ENCODE measurements at regions not wholly inside any gene's neighbourhood (a gene's known extent, or its start where the extent isn't known, plus 50 kb on each side); places are given as distances from the start of the nearest gene placed in this dataset.

DNA sequence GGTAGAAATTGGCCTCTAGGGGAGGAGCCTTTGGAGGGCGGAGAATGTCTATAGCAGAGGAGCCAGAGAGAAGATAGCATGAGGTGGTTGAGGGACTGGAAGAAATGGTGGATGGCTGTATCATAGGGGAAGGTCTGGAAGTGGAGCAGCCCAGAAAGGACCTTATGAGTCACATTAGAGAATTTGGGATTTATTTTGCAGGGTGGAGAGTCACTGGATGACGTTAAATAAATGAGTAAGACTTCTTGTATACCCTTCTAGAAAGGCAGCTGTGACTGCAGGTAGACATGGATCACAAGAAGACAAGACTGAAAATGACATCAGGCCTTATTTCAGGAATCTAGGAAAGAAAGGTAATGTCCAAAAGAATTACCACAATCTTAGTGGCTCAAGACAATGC lies 208.2 kb upstream of the TMTC1 start:
- no peak for TF ChIP-seq EP300 (IDR thresholded peaks at IDR 0.05)
- no peak for TF ChIP-seq POLR2AphosphoS5 (IDR thresholded peaks at IDR 0.05)
- TF ChIP-seq POLR2A (IDR thresholded peaks at IDR 0.05) = no peak
- TF ChIP-seq, protein P1, sequence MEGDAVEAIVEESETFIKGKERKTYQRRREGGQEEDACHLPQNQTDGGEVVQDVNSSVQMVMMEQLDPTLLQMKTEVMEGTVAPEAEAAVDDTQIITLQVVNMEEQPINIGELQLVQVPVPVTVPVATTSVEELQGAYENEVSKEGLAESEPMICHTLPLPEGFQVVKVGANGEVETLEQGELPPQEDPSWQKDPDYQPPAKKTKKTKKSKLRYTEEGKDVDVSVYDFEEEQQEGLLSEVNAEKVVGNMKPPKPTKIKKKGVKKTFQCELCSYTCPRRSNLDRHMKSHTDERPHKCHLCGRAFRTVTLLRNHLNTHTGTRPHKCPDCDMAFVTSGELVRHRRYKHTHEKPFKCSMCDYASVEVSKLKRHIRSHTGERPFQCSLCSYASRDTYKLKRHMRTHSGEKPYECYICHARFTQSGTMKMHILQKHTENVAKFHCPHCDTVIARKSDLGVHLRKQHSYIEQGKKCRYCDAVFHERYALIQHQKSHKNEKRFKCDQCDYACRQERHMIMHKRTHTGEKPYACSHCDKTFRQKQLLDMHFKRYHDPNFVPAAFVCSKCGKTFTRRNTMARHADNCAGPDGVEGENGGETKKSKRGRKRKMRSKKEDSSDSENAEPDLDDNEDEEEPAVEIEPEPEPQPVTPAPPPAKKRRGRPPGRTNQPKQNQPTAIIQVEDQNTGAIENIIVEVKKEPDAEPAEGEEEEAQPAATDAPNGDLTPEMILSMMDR (IDR thresholded peaks at IDR 0.05) = no peak
- H3K9me3 ChIP-seq = peaks cover 0 to 5% (median 1%) of the 10 kb centered on the region in 4 donors
- intact Hi-C loops (cut with DNase I) = no loop called here

DNA sequence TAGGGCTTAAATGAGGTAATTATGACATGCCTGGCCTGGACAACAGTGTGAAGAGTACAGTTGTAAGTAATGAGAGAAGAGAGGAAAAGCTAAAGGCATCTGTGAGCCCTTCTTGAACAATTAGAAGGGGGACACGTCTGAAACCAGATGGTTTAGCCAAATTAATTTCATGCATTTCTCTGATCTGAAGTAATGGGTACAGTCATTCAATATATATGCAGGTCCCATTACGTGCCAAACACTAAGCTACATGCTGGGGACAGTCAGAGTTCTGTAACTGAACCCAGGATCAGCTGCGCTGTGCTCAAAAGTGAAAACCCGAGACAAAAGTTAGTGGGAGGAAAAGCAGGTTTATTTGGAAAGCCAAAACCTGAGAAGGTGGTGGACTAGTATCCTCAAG lies 207.2 kb upstream of the TMTC1 start:
- Histone ChIP-seq H3K27me3 (no peaks in the 10 kb centered on the region), H3K4me1 (no peaks in the 10 kb centered on the region), H3K4me3 (no peak overlapping the region), H3K27ac (no peak overlapping the region), H3K9me3 (peaks cover 0 to 5% (median 1%) of the 10 kb centered on the region in 4 donors), H3K36me3 (no peaks in the 10 kb centered on the region)
- no peak for DNase-seq
- 70 to 80% methylated on average over 4 of the region's 4 CpGs for WGBS, 2 donors
- intact Hi-C loops (cut with DNase I) = no loop called here
- TF ChIP-seq, protein P1 (IDR thresholded peaks at IDR 0.05) = no peak
- TF ChIP-seq POLR2A (IDR thresholded peaks at IDR 0.05) (no peak), POLR2AphosphoS5 (IDR thresholded peaks at IDR 0.05) (no peak), EP300 (IDR thresholded peaks at IDR 0.05) (no peak)

More for the DNA sequence above, 208.2 kb upstream of the TMTC1 start:
- Histone ChIP-seq H3K27me3 (no peaks in the 10 kb centered on the region), H3K4me3 (no peak overlapping the region), H3K36me3 (no peaks in the 10 kb centered on the region), H3K4me1 (no peaks in the 10 kb centered on the region), H3K27ac (no peak overlapping the region)
- WGBS, 2 donors = 65 to 86% methylated on average over 2 of the region's 2 CpGs
- no peak for DNase-seq

DNA sequence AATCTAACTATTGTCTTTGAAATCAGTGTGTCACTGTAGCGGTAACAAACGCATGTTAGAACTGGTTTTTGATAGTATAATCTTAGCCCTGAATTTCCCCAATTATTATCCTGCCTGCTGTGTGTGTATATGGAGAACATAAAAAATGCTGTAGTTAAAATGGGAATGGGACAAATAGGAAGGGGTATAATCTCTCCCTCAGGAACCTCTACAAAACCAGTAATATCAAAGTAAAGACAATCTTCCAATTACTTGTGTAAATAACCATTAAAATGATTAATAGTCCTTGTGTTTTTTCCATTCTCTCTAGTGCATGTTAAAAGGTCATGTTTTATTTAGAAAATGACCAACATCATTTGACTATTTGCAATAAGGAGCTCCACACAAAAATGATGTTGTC lies 200.1 kb upstream of the TMTC1 start:
- 94 to 96% methylated on average over 2 of the region's 2 CpGs for WGBS, 2 donors
- TF ChIP-seq, protein P1 (IDR thresholded peaks at IDR 0.05) = no peak
- no peak for TF ChIP-seq EP300 (IDR thresholded peaks at IDR 0.05)
- Histone ChIP-seq H3K4me1 (no peaks in the 10 kb centered on the region), H3K4me3 (no peak overlapping the region), H3K9me3 (no peaks in the 10 kb centered on the region), H3K27ac (no peak overlapping the region), H3K27me3 (no peaks in the 10 kb centered on the region), H3K36me3 (no peaks in the 10 kb centered on the region)
- intact Hi-C loops (cut with DNase I) = no loop called here
- DNase-seq = no peak

DNA sequence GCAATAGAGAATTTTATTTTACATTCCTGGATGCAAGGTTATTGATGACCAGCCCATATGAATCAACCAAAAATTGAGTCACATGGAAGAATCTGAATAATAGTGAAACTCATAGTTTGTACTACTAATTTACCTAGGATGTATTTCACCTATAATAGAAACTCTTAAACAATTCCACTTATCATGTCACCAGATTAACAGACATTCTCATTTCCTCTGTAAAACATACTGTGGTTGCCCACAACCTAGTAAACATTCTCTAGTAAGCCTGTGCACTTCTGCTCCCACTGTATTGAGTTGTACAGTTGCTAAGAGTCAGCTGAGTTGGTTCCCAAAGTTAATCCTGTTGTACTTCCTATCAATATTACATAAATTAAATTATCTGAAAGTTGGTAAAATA lies 196.6 kb upstream of the TMTC1 start:
- Histone ChIP-seq H3K4me3 (no peak overlapping the region), H3K27ac (no peak overlapping the region), H3K9me3 (no peaks in the 10 kb centered on the region), H3K27me3 (no peaks in the 10 kb centered on the region), H3K4me1 (no peaks in the 10 kb centered on the region), H3K36me3 (no peaks in the 10 kb centered on the region)
- intact Hi-C loops (cut with DNase I) = no loop called here
- TF ChIP-seq, protein P1 (IDR thresholded peaks at IDR 0.05) = no peak
- no peak for TF ChIP-seq POLR2A (IDR thresholded peaks at IDR 0.05)
- no peak for TF ChIP-seq EP300 (IDR thresholded peaks at IDR 0.05)
- TF ChIP-seq POLR2AphosphoS5 (IDR thresholded peaks at IDR 0.05) = no peak
- DNase-seq = no peak

DNA sequence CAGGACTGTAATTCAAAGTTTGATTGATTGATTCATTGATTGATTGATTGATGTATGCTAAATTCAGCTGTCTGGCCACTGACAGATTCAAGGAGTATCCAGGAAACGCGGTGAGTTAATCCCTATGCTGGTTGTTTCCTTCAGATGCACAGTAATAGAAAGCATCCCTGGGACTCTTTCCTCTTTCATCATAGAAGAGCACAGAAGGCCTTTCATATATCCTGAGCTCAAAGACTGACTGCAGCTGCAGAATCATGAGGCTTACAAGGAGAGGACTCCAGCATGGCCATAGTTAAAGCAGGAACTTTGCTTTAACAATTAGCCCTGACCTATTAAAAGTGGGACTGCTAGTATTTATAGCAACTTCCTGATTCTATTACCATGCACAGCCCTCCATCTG lies 187.7 kb upstream of the TMTC1 start:
- H3K4me1 ChIP-seq = peaks cover 0 to 3% (median 0%) of the 10 kb centered on the region in 4 donors
- no peaks in the 10 kb centered on the region for H3K9me3 ChIP-seq
- no peak for DNase-seq
- TF ChIP-seq, protein P1 (IDR thresholded peaks at IDR 0.05) = no peak
- no peak for TF ChIP-seq EP300 (IDR thresholded peaks at IDR 0.05)
- no peak for TF ChIP-seq POLR2AphosphoS5 (IDR thresholded peaks at IDR 0.05)
- no peak for TF ChIP-seq POLR2A (IDR thresholded peaks at IDR 0.05)
- intact Hi-C loops (cut with DNase I) = no loop called here
- H3K27me3 ChIP-seq = no peaks in the 10 kb centered on the region
- H3K36me3 ChIP-seq = no peaks in the 10 kb centered on the region
- WGBS, 2 donors = 80 to 85% methylated on average over 2 of the region's 2 CpGs
- no peak overlapping the region for H3K27ac ChIP-seq
- no peak overlapping the region for H3K4me3 ChIP-seq

Data from sigmoid colon (tissue), 6 donors.